ENCODE measurements at regions not wholly inside any gene's neighbourhood (a gene's known extent, or its start where the extent isn't known, plus 50 kb on each side); places are given as distances from the start of the nearest gene placed in this dataset.

DNA sequence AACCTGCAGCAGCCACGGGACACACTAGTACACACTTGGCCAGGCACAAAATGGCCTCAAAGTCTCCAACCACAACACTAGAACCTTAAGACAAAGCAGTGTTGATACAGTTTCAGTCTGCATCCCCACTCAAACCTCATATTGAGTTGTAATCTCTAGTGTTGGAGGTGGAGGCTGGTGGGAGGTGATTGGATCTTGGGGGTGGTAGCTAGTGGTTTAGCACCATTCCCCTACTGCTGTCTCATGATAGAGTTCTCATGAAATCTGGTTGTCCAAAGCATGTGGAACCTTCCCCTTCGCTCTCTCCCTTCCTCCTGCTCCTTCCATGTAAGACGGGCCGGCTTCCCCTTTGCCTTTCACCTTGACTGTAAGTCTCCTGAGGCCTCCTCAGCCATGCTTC, 638.7 kb downstream of the UQCRFS1 start:
- no peak for TF ChIP-seq CTCF (IDR thresholded peaks at IDR 0.05; ENCODE audit: low read depth, low read length)
- DNase-seq (ENCODE audit: low read depth, low spot score), result no peak
- no peak overlapping the region for H3K4me3 ChIP-seq (ENCODE audit: low read depth, low read length)
- in situ Hi-C loops (cut with HindIII; ENCODE audit: low sequenced_read_pairs), result no loop called here

GRCh38 chr19:28569132-28570131, 643.5 kb downstream of the UQCRFS1 start:
- in situ Hi-C loops (cut with HindIII; ENCODE audit: low sequenced_read_pairs), result no loop called here
- TF ChIP-seq CTCF (IDR thresholded peaks at IDR 0.05; ENCODE audit: low read depth, low read length), result no peak
- no peak for DNase-seq (ENCODE audit: low read depth, low spot score)
- H3K4me3 ChIP-seq (ENCODE audit: low read depth, low read length), result no peak overlapping the region

GRCh38 chr19:28567834-28568233, 645.1 kb downstream of the UQCRFS1 start:
- in situ Hi-C loops (cut with HindIII; ENCODE audit: low sequenced_read_pairs), result no loop called here
- no peak overlapping the region for H3K4me3 ChIP-seq (ENCODE audit: low read depth, low read length)
- DNase-seq (ENCODE audit: low read depth, low spot score), result no peak
- no peak for TF ChIP-seq CTCF (IDR thresholded peaks at IDR 0.05; ENCODE audit: low read depth, low read length)

GRCh38 chr19:28563964-28564921, 648.7 kb downstream of the UQCRFS1 start:
- in situ Hi-C loops (cut with HindIII; ENCODE audit: low sequenced_read_pairs), result no loop called here
- no peak for DNase-seq (ENCODE audit: low read depth, low spot score)
- no peak for TF ChIP-seq CTCF (IDR thresholded peaks at IDR 0.05; ENCODE audit: low read depth, low read length)
- no peak overlapping the region for H3K4me3 ChIP-seq (ENCODE audit: low read depth, low read length)

GRCh38 chr19:28560786-28561185, 652.2 kb downstream of the UQCRFS1 start:
- no peak for TF ChIP-seq CTCF (IDR thresholded peaks at IDR 0.05; ENCODE audit: low read depth, low read length)
- H3K4me3 ChIP-seq (ENCODE audit: low read depth, low read length), result no peak overlapping the region
- DNase-seq (ENCODE audit: low read depth, low spot score), result no peak
- in situ Hi-C loops (cut with HindIII; ENCODE audit: low sequenced_read_pairs), result no loop called here

DNA sequence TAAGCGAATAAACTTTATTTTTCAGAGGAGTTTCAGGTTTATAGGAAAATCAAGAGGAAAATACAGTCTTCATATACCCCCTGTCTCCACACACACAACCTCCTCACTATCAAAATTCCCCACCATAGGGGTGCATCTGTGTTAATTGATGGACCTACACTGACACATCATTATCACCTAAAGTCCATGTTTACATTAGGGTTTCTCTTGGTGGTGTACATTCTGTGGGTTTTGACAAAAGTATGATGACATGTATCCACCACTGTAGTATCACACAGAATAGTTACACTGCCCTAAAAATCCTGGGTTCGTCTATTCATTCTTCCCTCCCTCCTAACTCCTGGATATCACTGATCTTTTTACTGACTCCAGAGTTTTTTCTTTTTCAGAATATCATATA, 654.2 kb downstream of the UQCRFS1 start:
- no peak for TF ChIP-seq CTCF (IDR thresholded peaks at IDR 0.05; ENCODE audit: low read depth, low read length)
- in situ Hi-C loops (cut with HindIII; ENCODE audit: low sequenced_read_pairs), result no loop called here
- no peak for DNase-seq (ENCODE audit: low read depth, low spot score)
- no peak overlapping the region for H3K4me3 ChIP-seq (ENCODE audit: low read depth, low read length)

All from astrocyte of the spinal cord (primary cell).